IMR-90 (cell line): ENCODE measurements at regions not wholly inside any gene's neighbourhood (a gene's known extent, or its start where the extent isn't known, plus 50 kb on each side); places are given as distances from the start of the nearest gene placed in this dataset.

Experiments
- ATAC-seq: fragments of 200-7000 bp; cut with Tn5 transposase; 2 replicates; pipeline ENCODE4 v1.9.1; 2020; ENCODE audit warnings: low read depth, mild to moderate bottlenecking, moderate library complexity
- BruUV-seq: library from RNA; stranded (reverse); fragments of 400-500 nt; replicated peaks from 2 replicates; lab custom pipeline; 2021; lab: Mats Ljungman, UMichigan
- CTCF ChIA-PET: fragments of 300-600 bp; formaldehyde crosslinking; extraction: SDS; loops from one replicate; lab custom pipeline; 2021; ENCODE audit warnings: antibody characterized with exemption; lab: Yijun Ruan, JAX
- POLR2A ChIA-PET: fragments of 300-600 bp; sonication (Branson Sonifier 250); formaldehyde crosslinking; loops from one replicate; lab custom pipeline; 2022; ENCODE audit warnings: antibody characterized with exemption; ENCODE audit not compliant: unreplicated experiment; lab: Charles Lee
- DNase-seq: peaks from one replicate; pipeline ENCODE4 v3.0.0; 2013
- H2AFZ ChIP-seq: replicated peaks from 2 replicates; pipeline ENCODE3; 2013; ENCODE audit warnings: low read length, mild to moderate bottlenecking; ENCODE audit not compliant: poor library complexity
- H2AK5ac ChIP-seq: 2 replicates; pipeline ENCODE4 v1.6.1; 2013; ENCODE audit warnings: low read depth, low read length, inconsistent platforms
- H2AK9ac ChIP-seq: replicated peaks from 2 replicates; pipeline ENCODE3; 2013; ENCODE audit warnings: mild to moderate bottlenecking, low read depth, low read length, moderate library complexity; ENCODE audit not compliant: poor library complexity
- H2BK120ac ChIP-seq: 2 replicates; pipeline ENCODE4 v1.6.1; 2013; ENCODE audit warnings: low read depth, low read length, inconsistent platforms
- H2BK15ac ChIP-seq: 3 replicates; pipeline ENCODE4 v1.6.1; 2013; ENCODE audit warnings: low read depth, low read length, inconsistent platforms
- H2BK20ac ChIP-seq: 2 replicates; pipeline ENCODE4 v1.6.1; 2013; ENCODE audit warnings: low read depth, mild to moderate bottlenecking, inconsistent platforms, low read length, moderate library complexity
- H2BK5ac ChIP-seq: 2 replicates; pipeline ENCODE4 v1.6.1; 2013; ENCODE audit warnings: mild to moderate bottlenecking, low read depth, low read length, inconsistent platforms; ENCODE audit not compliant: poor library complexity, severe bottlenecking
- H3K14ac ChIP-seq: replicated peaks from 2 replicates; pipeline ENCODE4 v1.6.1; 2013; ENCODE audit warnings: low read depth, low read length, inconsistent platforms
- H3K18ac ChIP-seq: 2 replicates; pipeline ENCODE4 v1.6.1; 2013; ENCODE audit warnings: low read depth, low read length, control low read depth
- H3K23ac ChIP-seq: 2 replicates; pipeline ENCODE4 v1.6.1; 2013; ENCODE audit warnings: low read depth, low read length, inconsistent platforms
- H3K27ac ChIP-seq: 2 replicates; pipeline ENCODE4 v1.5.1; 2013; ENCODE audit warnings: mild to moderate bottlenecking, control low read depth, low read length; ENCODE audit not compliant: insufficient read depth
- H3K27me3 ChIP-seq: 2 replicates; pipeline ENCODE4 v1.6.1; 2013; ENCODE audit warnings: low read length; ENCODE audit not compliant: control insufficient read depth, insufficient read depth
- H3K36me3 ChIP-seq: 2 replicates; pipeline ENCODE4 v1.6.1; 2013; ENCODE audit warnings: low read length, mixed read lengths; ENCODE audit not compliant: control insufficient read depth, insufficient read depth
- H3K4ac ChIP-seq: 2 replicates; pipeline ENCODE4 v1.6.1; 2013; ENCODE audit warnings: low read depth, low read length, inconsistent platforms
- H3K4me1 ChIP-seq: 2 replicates; pipeline ENCODE4 v1.6.1; 2013; ENCODE audit warnings: low read length, mixed read lengths; ENCODE audit not compliant: control insufficient read depth, insufficient read depth
- H3K4me2 ChIP-seq: 2 replicates; pipeline ENCODE4 v1.6.1; 2013; ENCODE audit warnings: low read depth, mild to moderate bottlenecking, control low read depth, low read length, moderate library complexity
- H3K4me3 ChIP-seq: 2 replicates; pipeline ENCODE4 v1.5.1; 2013; ENCODE audit warnings: low read depth, mild to moderate bottlenecking, control low read depth, low read length, moderate library complexity; ENCODE audit not compliant: insufficient read depth
- H3K56ac ChIP-seq: 2 replicates; pipeline ENCODE4 v1.6.1; 2013; ENCODE audit warnings: low read length, inconsistent platforms; ENCODE audit not compliant: insufficient read depth; ENCODE audit errors: extremely low read depth
- H3K79me1 ChIP-seq, 2 experiments: 2 replicates each; pipeline ENCODE4 v1.6.1; 2013; ENCODE audit warnings: low read length in 2 of 2, inconsistent platforms in 1 of 2, low read depth in 1 of 2
- H3K9ac ChIP-seq: 2 replicates; pipeline ENCODE4 v1.6.1; 2013; ENCODE audit warnings: low read depth, low read length, control low read depth
- H3K9me1 ChIP-seq: 2 replicates; pipeline ENCODE4 v1.6.1; 2013; ENCODE audit warnings: low read length, inconsistent platforms; ENCODE audit not compliant: insufficient read depth
- H3K9me3 ChIP-seq: 2 replicates; pipeline ENCODE4 v1.6.1; 2013; ENCODE audit warnings: low read length; ENCODE audit not compliant: control insufficient read depth, insufficient read depth
- H4K20me1 ChIP-seq: 2 replicates; pipeline ENCODE4 v1.6.1; 2013; ENCODE audit warnings: low read length, inconsistent platforms; ENCODE audit not compliant: insufficient read depth
- H4K5ac ChIP-seq: 2 replicates; pipeline ENCODE4 v1.6.1; 2013; ENCODE audit warnings: mild to moderate bottlenecking, low read depth, low read length, control low read depth
- H4K8ac ChIP-seq, 2 experiments: 2 replicates each; pipeline ENCODE4 v1.6.1; 2013; ENCODE audit warnings: low read depth in 2 of 2, low read length in 2 of 2, control low read depth in 1 of 2, inconsistent platforms in 1 of 2
- H4K91ac ChIP-seq: 2 replicates; pipeline ENCODE4 v1.6.1; 2013; ENCODE audit warnings: low read depth, low read length, inconsistent platforms; ENCODE audit not compliant: insufficient read depth
- USF2 ChIP-seq: fragments of 150-350 bp; IDR thresholded peaks from 2 replicates; pipeline ENCODE4 v1.6.1; 2017; ENCODE audit warnings: mild to moderate bottlenecking, antibody characterized with exemption, low read length, low read depth
- WGBS, 2 experiments: methylation state at CpG; one replicate each; pipeline versions ENCODE4 v1.1.5 to v1.1.7; 2013; ENCODE audit warnings: missing lambda C conversion rate in 2 of 2; ENCODE audit not compliant: insufficient read length in 1 of 2; ENCODE audit errors: extremely low coverage in 2 of 2; 5-methylcytosine and 5-hydroxymethylcytosine counted together
- dilution Hi-C: fragments of 300-500 bp; cut with HindIII; formaldehyde crosslinking; loops from one replicate; pipeline ENCODE4 v1.14.3; 2018; ENCODE audit warnings: low sequenced_read_pairs; ENCODE audit not compliant: unreplicated experiment
- in situ Hi-C: fragments of 300-500 bp; cut with MboI; formaldehyde crosslinking; loops from 3 replicates; pipeline ENCODE4 v1.14.3; 2019; ENCODE audit warnings: low sequenced_read_pairs, inconsistent platforms, mixed read lengths
- intact Hi-C: fragments of 100-400 bp; cut with micrococcal nuclease; formaldehyde crosslinking; loops from 2 replicates; pipeline ENCODE4 v1.10.0; 2022

GRCh38 chr2:6454286-6454990 is 411.3 kb downstream of the CMPK2 start:
- Histone ChIP-seq H2BK120ac (no peak overlapping the region), H3K56ac (no peak overlapping the region), H3K4me1 (no peaks in the 10 kb centered on the region), H2BK15ac (no peak overlapping the region), H3K4me3 (no peak overlapping the region), H2AK5ac (no peak overlapping the region), H3K4ac (no peak overlapping the region), H4K20me1 (no peaks in the 10 kb centered on the region), H4K91ac (no peak overlapping the region), H3K36me3 (no peaks in the 10 kb centered on the region), H3K23ac (no peak overlapping the region), H2BK5ac (no peak overlapping the region), H3K27ac (no peak overlapping the region), H3K79me1 (no peaks in the 10 kb centered on the region), H3K27me3 (no peaks in the 10 kb centered on the region), H2AK9ac (no peak overlapping the region), H3K18ac (no peak overlapping the region), H3K9me3 (no peaks in the 10 kb centered on the region), H3K9ac (no peak overlapping the region), H2BK20ac (no peak overlapping the region), H4K5ac (no peak overlapping the region), H3K14ac (no peak overlapping the region), H3K4me2 (no peak overlapping the region), H3K9me1 (no peaks in the 10 kb centered on the region), H2AFZ (no peak overlapping the region), H4K8ac (no peak overlapping the region)
- intact Hi-C loops (no loop called here), dilution Hi-C loops (no loop called here), in situ Hi-C loops (no loop called here)
- TF ChIP-seq USF2: no peak
- ATAC-seq (no peak), DNase-seq (no peak)
- no CpG with 5 or more reads among the region's 1 CpG for WGBS, 2 experiments
- no TSS peak for BruUV-seq
- ChIA-PET CTCF (no interaction called here), POLR2A (no interaction called here)
